Kidney (tissue), 13 donors: ENCODE measurements at regions not wholly inside any gene's neighbourhood (a gene's known extent, or its start where the extent isn't known, plus 50 kb on each side); places are given as distances from the start of the nearest gene placed in this dataset.

Experiments used
- DNase-seq, 5 donors: peaks; one replicate each; pipeline ENCODE4 v3.0.0-alpha.2; 2013 to 2020
- FAIRE-seq: peaks from 2 replicates; lab custom pipeline; 2012; peaks lifted over from hg19 to GRCh38; lab: Jason Lieb, UNC
- H3K27ac ChIP-seq, 2 donors: one replicate each; pipeline ENCODE4 v1.7.0; 2013; ENCODE audit warnings: low read depth in 2 of 2, low read length in 2 of 2, inconsistent platforms in 1 of 2
- H3K27me3 ChIP-seq: one replicate; pipeline ENCODE4 v1.7.1; 2013; ENCODE audit warnings: low read length, inconsistent platforms; ENCODE audit not compliant: control insufficient read depth, insufficient read depth
- H3K36me3 ChIP-seq, 3 donors: one replicate each; pipeline versions ENCODE4 v1.7.0 to v1.7.1; 2013; ENCODE audit warnings: low read length in 3 of 3, control low read depth in 1 of 3, inconsistent platforms in 1 of 3; ENCODE audit not compliant: insufficient read depth in 3 of 3, control insufficient read depth in 2 of 3
- H3K4me1 ChIP-seq, 3 donors: one replicate each; pipeline versions ENCODE4 v1.7.0 to v1.7.1; 2013; ENCODE audit warnings: low read length in 3 of 3, inconsistent platforms in 1 of 3, low read depth in 1 of 3; ENCODE audit not compliant: control insufficient read depth in 2 of 3, insufficient read depth in 2 of 3
- H3K4me3 ChIP-seq, 3 donors: one replicate each; pipeline versions ENCODE4 v1.7.0 to v1.8.1; 2013; ENCODE audit warnings: low read length in 3 of 3, control low read depth in 1 of 3, inconsistent platforms in 1 of 3
- H3K9ac ChIP-seq, 3 donors: one replicate each; pipeline versions ENCODE4 v1.7.0 to v1.7.1; 2013; ENCODE audit warnings: low read length in 3 of 3, control low read depth in 1 of 3, inconsistent platforms in 1 of 3
- H3K9me3 ChIP-seq, 3 donors: one replicate each; pipeline versions ENCODE4 v1.7.0 to v1.7.1; 2013; ENCODE audit warnings: low read length in 3 of 3, control low read depth in 1 of 3, inconsistent platforms in 1 of 3; ENCODE audit not compliant: control insufficient read depth in 2 of 3, insufficient read depth in 1 of 3
- CTCF ChIP-seq: IDR thresholded peaks from 3 replicates; pipeline ENCODE4 v1.5.1; 2012; ENCODE audit warnings: mild to moderate bottlenecking, moderate library complexity, borderline replicate concordance; ENCODE audit not compliant: insufficient read depth; ENCODE audit errors: extremely low read depth
- intact Hi-C: fragments of 100-400 bp; cut with DNase I; formaldehyde crosslinking; loops from one replicate; pipeline ENCODE4 v1.11.1; 2022
- donor health status: control.
- donor health status: control.
- donor health status: control.
- donor health status: control.
- donor health status: control.
- donor health status: DM: yes; HTN: yes; CAD: no.
- donor health status: Normal renal cell carcinoma (clear cell type).

GRCh38 chr5:13511442-13511841 lies 433.0 kb downstream of the DNAH5 start:
- H3K4me3 ChIP-seq = no peak overlapping the region
- DNase-seq (no peak), FAIRE-seq (no peak)
- no peak overlapping the region for H3K9ac ChIP-seq
- no peak for TF ChIP-seq CTCF
- no peaks in the 10 kb centered on the region for H3K4me1 ChIP-seq
- intact Hi-C loops = no loop called here
- H3K27me3 ChIP-seq = no peaks in the 10 kb centered on the region
- H3K27ac ChIP-seq = no peak overlapping the region
- no peaks in the 10 kb centered on the region for H3K9me3 ChIP-seq
- H3K36me3 ChIP-seq = no peaks in the 10 kb centered on the region

- no peak for TF ChIP-seq CTCF
- intact Hi-C loops = no loop called here
- Histone ChIP-seq H3K4me1 (no peaks in the 10 kb centered on the region), H3K27ac (no peak overlapping the region), H3K9ac (no peak overlapping the region), H3K36me3 (no peaks in the 10 kb centered on the region), H3K4me3 (no peak overlapping the region), H3K9me3 (no peaks in the 10 kb centered on the region), H3K27me3 (no peaks in the 10 kb centered on the region)
- no peak for DNase-seq
- FAIRE-seq = no peak
Measured at GRCh38 chr5:13510616-13511015, 433.9 kb downstream of the DNAH5 start.

GRCh38 chr5:13508559-13508958 lies 435.9 kb downstream of the DNAH5 start:
- no peak for TF ChIP-seq CTCF
- Histone ChIP-seq H3K4me1 (no peaks in the 10 kb centered on the region), H3K9ac (no peak overlapping the region), H3K36me3 (no peaks in the 10 kb centered on the region), H3K9me3 (no peaks in the 10 kb centered on the region), H3K4me3 (no peak overlapping the region), H3K27ac (no peak overlapping the region), H3K27me3 (no peaks in the 10 kb centered on the region)
- DNase-seq (no peak), FAIRE-seq (no peak)
- intact Hi-C loops = no loop called here

GRCh38 chr5:13505326-13505725 lies 439.2 kb downstream of the DNAH5 start:
- H3K27ac ChIP-seq = no peak overlapping the region
- H3K4me3 ChIP-seq = no peak overlapping the region
- no peak for FAIRE-seq
- no peaks in the 10 kb centered on the region for H3K9me3 ChIP-seq
- TF ChIP-seq CTCF = no peak
- H3K9ac ChIP-seq = no peak overlapping the region
- H3K36me3 ChIP-seq = no peaks in the 10 kb centered on the region
- intact Hi-C loops = no loop called here
- no peaks in the 10 kb centered on the region for H3K27me3 ChIP-seq
- no peaks in the 10 kb centered on the region for H3K4me1 ChIP-seq
- no peak for DNase-seq
